ENCODE measurements at regions not wholly inside any gene's neighbourhood (a gene's known extent, or its start where the extent isn't known, plus 50 kb on each side); places are given as distances from the start of the nearest gene placed in this dataset.

- no peak for DNase-seq
- Histone ChIP-seq H3K4me2 (ENCODE audit: low read depth, low read length) (no peak overlapping the region), H4K20me1 (ENCODE audit: insufficient read depth, low read length) (no peaks in the 10 kb centered on the region), H3K4me3 (ENCODE audit: low read length) (no peak overlapping the region), H3K9me3 (replicated peaks; ENCODE audit: insufficient read depth, low read length) (no peaks in the 10 kb centered on the region), H3F3A (ENCODE audit: insufficient read depth, low read length) (no peaks in the 10 kb centered on the region), H3K27ac (ENCODE audit: low read length) (no peak overlapping the region), H3K27me3 (replicated peaks; ENCODE audit: insufficient read depth, low read length) (no peaks in the 10 kb centered on the region), H3K9ac (ENCODE audit: low read length) (no peak overlapping the region), H2AFZ (ENCODE audit: low read length) (no peak overlapping the region), H3K9me2 (replicated peaks; ENCODE audit: insufficient read depth, low read length) (no peaks in the 10 kb centered on the region), H3K36me3 (replicated peaks; ENCODE audit: insufficient read depth, low read length) (no peaks in the 10 kb centered on the region), H3K79me2 (ENCODE audit: low read length) (no peaks in the 10 kb centered on the region), H3K4me1 (ENCODE audit: low read length) (no peaks in the 10 kb centered on the region)
- TF ChIP-seq EZH2 (optimal IDR thresholded peaks at IDR 0.05; ENCODE audit: low read depth, low read length) (no peak), EZH2phosphoT487 (IDR thresholded peaks at IDR 0.05; ENCODE audit: low read length) (no peak), CTCF (IDR thresholded peaks at IDR 0.05; ENCODE audit: low read length) (no peak)
Measured at GRCh38 chr18:1488957-1489356, 584.3 kb downstream of the ADCYAP1 start.

GRCh38 chr18:1495387-1495786 is 590.7 kb downstream of the ADCYAP1 start:
- no peak for DNase-seq
- no peak overlapping the region for H3K4me2 ChIP-seq (ENCODE audit: low read depth, low read length)
- no peaks in the 10 kb centered on the region for H3K9me2 ChIP-seq (replicated peaks; ENCODE audit: insufficient read depth, low read length)
- H3K27ac ChIP-seq (ENCODE audit: low read length), result no peak overlapping the region
- no peaks in the 10 kb centered on the region for H3K9me3 ChIP-seq (replicated peaks; ENCODE audit: insufficient read depth, low read length)
- no peaks in the 10 kb centered on the region for H3K79me2 ChIP-seq (ENCODE audit: low read length)
- TF ChIP-seq EZH2phosphoT487 (IDR thresholded peaks at IDR 0.05; ENCODE audit: low read length), result no peak
- no peak for TF ChIP-seq EZH2 (optimal IDR thresholded peaks at IDR 0.05; ENCODE audit: low read depth, low read length)
- TF ChIP-seq CTCF (IDR thresholded peaks at IDR 0.05; ENCODE audit: low read length), result no peak
- H2AFZ ChIP-seq (ENCODE audit: low read length), result no peak overlapping the region
- no peaks in the 10 kb centered on the region for H3K27me3 ChIP-seq (replicated peaks; ENCODE audit: insufficient read depth, low read length)
- H3K36me3 ChIP-seq (replicated peaks; ENCODE audit: insufficient read depth, low read length), result no peaks in the 10 kb centered on the region
- H3K9ac ChIP-seq (ENCODE audit: low read length), result no peak overlapping the region
- H3K4me1 ChIP-seq (ENCODE audit: low read length), result no peaks in the 10 kb centered on the region
- H4K20me1 ChIP-seq (ENCODE audit: insufficient read depth, low read length), result no peaks in the 10 kb centered on the region
- no peaks in the 10 kb centered on the region for H3F3A ChIP-seq (ENCODE audit: insufficient read depth, low read length)
- H3K4me3 ChIP-seq (ENCODE audit: low read length), result no peak overlapping the region

GRCh38 chr18:1496096-1496495 is 591.4 kb downstream of the ADCYAP1 start:
- H3K4me3 ChIP-seq (ENCODE audit: low read length), result no peak overlapping the region
- H2AFZ ChIP-seq (ENCODE audit: low read length), result no peak overlapping the region
- no peaks in the 10 kb centered on the region for H3K4me1 ChIP-seq (ENCODE audit: low read length)
- no peak for TF ChIP-seq CTCF (IDR thresholded peaks at IDR 0.05; ENCODE audit: low read length)
- TF ChIP-seq EZH2 (optimal IDR thresholded peaks at IDR 0.05; ENCODE audit: low read depth, low read length), result no peak
- TF ChIP-seq EZH2phosphoT487 (IDR thresholded peaks at IDR 0.05; ENCODE audit: low read length), result no peak
- no peak for DNase-seq
- no peaks in the 10 kb centered on the region for H3K79me2 ChIP-seq (ENCODE audit: low read length)
- H3K36me3 ChIP-seq (replicated peaks; ENCODE audit: insufficient read depth, low read length), result no peaks in the 10 kb centered on the region
- H3K4me2 ChIP-seq (ENCODE audit: low read depth, low read length), result no peak overlapping the region
- no peaks in the 10 kb centered on the region for H3F3A ChIP-seq (ENCODE audit: insufficient read depth, low read length)
- no peaks in the 10 kb centered on the region for H4K20me1 ChIP-seq (ENCODE audit: insufficient read depth, low read length)
- no peaks in the 10 kb centered on the region for H3K9me3 ChIP-seq (replicated peaks; ENCODE audit: insufficient read depth, low read length)
- H3K27ac ChIP-seq (ENCODE audit: low read length), result no peak overlapping the region
- H3K9ac ChIP-seq (ENCODE audit: low read length), result no peak overlapping the region
- H3K9me2 ChIP-seq (replicated peaks; ENCODE audit: insufficient read depth, low read length), result no peaks in the 10 kb centered on the region
- no peaks in the 10 kb centered on the region for H3K27me3 ChIP-seq (replicated peaks; ENCODE audit: insufficient read depth, low read length)
